RWPE2 (cell line): ENCODE measurements at regions not wholly inside any gene's neighbourhood (a gene's known extent, or its start where the extent isn't known, plus 50 kb on each side); places are given as distances from the start of the nearest gene placed in this dataset.

Source experiments
- ATAC-seq: fragments of 200-7000 bp; cut with Tn5 transposase; 3 replicates; pipeline ENCODE4 v1.9.1; 2021; ENCODE audit warnings: low read depth
- DNase-seq: peaks from one replicate; pipeline ENCODE4 v3.0.0-alpha.2; 2020; ENCODE audit warnings: low spot score
- H3K27ac ChIP-seq: fragments of 450-650 bp; 2 replicates; pipeline ENCODE4 v1.5.1; 2017; ENCODE audit warnings: mild to moderate bottlenecking; ENCODE audit not compliant: poor library complexity, severe bottlenecking
- H3K27me3 ChIP-seq: fragments of 250-450 bp; sonication (Bioruptor Pico); 2 replicates; pipeline ENCODE4 v1.5.1; 2021; ENCODE audit warnings: mild to moderate bottlenecking, moderate library complexity; ENCODE audit not compliant: insufficient read depth, poor library complexity, severe bottlenecking
- H3K36me3 ChIP-seq: fragments of 250-450 bp; sonication (Bioruptor Pico); 2 replicates; pipeline ENCODE4 v1.5.1; 2020; ENCODE audit warnings: low read depth, mild to moderate bottlenecking, moderate library complexity
- H3K4me1 ChIP-seq: fragments of 250-450 bp; sonication (Bioruptor Pico); 2 replicates; pipeline ENCODE4 v1.5.1; 2021; ENCODE audit warnings: mild to moderate bottlenecking, moderate library complexity; ENCODE audit not compliant: insufficient read depth, poor library complexity, severe bottlenecking
- H3K4me3 ChIP-seq: fragments of 250-450 bp; sonication (Bioruptor Pico); 2 replicates; pipeline ENCODE4 v1.5.1; 2021; ENCODE audit warnings: mild to moderate bottlenecking, moderate library complexity; ENCODE audit not compliant: severe bottlenecking
- H3K9me3 ChIP-seq: fragments of 250-450 bp; sonication (Bioruptor Pico); 2 replicates; pipeline ENCODE4 v1.5.1; 2021; ENCODE audit warnings: mild to moderate bottlenecking, moderate library complexity; ENCODE audit not compliant: severe bottlenecking
- TF ChIP-seq, protein P1 (sequence below): fragments of 450-650 bp; IDR thresholded peaks from one replicate; pipeline ENCODE4 v1.5.1; 2017; ENCODE audit warnings: mild to moderate bottlenecking, moderate library complexity; ENCODE audit not compliant: poor library complexity, severe bottlenecking

DNA sequence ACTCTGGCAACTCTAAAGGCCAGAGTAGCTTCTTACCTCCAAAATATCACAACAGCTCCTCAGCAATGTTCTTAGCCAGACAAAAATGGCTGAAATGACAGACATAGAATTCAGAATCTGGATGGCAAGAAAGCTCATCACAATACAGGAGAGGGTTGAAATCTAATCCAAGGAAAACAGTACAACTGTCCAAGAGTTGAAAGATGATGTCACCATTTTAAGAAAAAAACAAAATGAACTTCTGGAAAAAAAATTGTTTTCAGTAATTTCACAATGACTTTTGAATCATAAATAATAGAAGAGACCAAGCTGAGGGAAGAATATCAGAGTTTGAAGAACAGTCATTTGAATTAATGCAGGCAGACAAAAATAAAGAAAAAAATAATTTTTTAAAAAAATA, 479.5 kb downstream of the ZWINT start:
- ATAC-seq, result no peak
- H3K36me3 ChIP-seq, result no peaks in the 10 kb centered on the region
- H3K9me3 ChIP-seq, result no peaks in the 10 kb centered on the region
- DNase-seq, result no peak
- no peak overlapping the region for H3K27ac ChIP-seq
- no peaks in the 10 kb centered on the region for H3K4me1 ChIP-seq
- TF ChIP-seq, protein P1, sequence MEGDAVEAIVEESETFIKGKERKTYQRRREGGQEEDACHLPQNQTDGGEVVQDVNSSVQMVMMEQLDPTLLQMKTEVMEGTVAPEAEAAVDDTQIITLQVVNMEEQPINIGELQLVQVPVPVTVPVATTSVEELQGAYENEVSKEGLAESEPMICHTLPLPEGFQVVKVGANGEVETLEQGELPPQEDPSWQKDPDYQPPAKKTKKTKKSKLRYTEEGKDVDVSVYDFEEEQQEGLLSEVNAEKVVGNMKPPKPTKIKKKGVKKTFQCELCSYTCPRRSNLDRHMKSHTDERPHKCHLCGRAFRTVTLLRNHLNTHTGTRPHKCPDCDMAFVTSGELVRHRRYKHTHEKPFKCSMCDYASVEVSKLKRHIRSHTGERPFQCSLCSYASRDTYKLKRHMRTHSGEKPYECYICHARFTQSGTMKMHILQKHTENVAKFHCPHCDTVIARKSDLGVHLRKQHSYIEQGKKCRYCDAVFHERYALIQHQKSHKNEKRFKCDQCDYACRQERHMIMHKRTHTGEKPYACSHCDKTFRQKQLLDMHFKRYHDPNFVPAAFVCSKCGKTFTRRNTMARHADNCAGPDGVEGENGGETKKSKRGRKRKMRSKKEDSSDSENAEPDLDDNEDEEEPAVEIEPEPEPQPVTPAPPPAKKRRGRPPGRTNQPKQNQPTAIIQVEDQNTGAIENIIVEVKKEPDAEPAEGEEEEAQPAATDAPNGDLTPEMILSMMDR, result no peak
- H3K4me3 ChIP-seq, result no peak overlapping the region
- no peaks in the 10 kb centered on the region for H3K27me3 ChIP-seq

DNA sequence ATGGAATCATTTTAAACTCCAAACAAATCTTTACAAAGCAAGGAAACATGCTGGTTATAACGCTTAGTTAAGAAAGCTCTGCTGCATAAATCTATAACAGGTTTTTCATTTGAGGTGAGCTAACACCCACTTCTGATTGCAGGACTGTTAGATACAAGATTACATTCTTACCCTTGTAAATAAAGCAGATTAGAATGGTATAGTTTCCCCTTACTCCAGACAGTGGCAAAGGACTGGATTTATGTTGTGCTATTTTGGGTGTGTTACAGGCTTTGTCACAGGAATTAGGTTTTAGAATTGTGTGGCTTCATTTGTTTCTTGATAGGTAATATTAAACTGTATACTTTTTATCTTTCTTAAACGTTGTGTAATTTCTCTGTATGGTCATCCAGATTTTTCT, 487.6 kb downstream of the ZWINT start:
- ATAC-seq (no peak), DNase-seq (no peak)
- Histone ChIP-seq H3K27ac (no peak overlapping the region), H3K4me1 (no peaks in the 10 kb centered on the region), H3K36me3 (no peaks in the 10 kb centered on the region), H3K4me3 (no peak overlapping the region), H3K27me3 (no peaks in the 10 kb centered on the region), H3K9me3 (no peaks in the 10 kb centered on the region)
- TF ChIP-seq, protein P1, result no peak

DNA sequence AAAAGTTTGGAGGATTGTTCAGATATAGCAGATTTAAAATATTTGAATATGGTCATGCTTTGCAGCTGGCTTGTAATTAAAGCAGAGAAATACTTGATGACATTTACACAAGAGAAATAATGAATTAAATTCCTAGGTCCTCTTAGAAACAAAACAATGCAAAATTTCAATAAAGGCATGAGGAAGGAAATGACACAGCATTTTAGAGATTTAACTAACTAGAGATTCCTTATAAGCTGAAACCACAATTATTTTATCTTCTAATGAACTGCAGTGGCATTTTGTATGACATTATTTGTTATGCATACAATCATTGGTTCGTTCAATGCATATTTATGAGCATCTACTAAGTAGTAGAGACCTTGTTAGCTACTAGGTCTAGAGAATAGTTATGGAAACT, 490.9 kb downstream of the ZWINT start:
- Histone ChIP-seq H3K36me3 (no peaks in the 10 kb centered on the region), H3K27me3 (no peaks in the 10 kb centered on the region), H3K27ac (no peak overlapping the region), H3K4me3 (no peak overlapping the region), H3K4me1 (no peaks in the 10 kb centered on the region), H3K9me3 (no peaks in the 10 kb centered on the region)
- DNase-seq, result no peak
- no peak for ATAC-seq
- TF ChIP-seq, protein P1, result no peak

DNA sequence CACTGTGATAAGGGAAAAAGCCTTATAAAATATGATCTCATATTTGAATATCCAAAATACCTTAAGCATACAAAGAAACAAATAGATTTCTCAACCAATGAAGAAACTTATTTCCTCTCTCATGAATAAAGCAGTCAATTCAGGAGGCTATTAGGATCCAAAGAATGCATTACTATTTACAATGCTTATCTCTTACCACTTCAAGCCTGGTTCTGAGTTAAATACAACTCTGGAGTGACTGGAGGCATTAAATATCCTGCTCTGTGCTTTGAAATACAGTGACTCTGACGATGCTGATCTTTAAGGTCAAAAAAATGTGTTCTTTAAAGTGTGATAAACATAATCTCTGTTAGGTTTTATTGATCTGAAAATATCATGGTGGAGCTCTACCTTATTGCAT, 493.2 kb downstream of the ZWINT start:
- no peak for DNase-seq
- ATAC-seq, result no peak
- TF ChIP-seq, protein P1, result no peak

DNA sequence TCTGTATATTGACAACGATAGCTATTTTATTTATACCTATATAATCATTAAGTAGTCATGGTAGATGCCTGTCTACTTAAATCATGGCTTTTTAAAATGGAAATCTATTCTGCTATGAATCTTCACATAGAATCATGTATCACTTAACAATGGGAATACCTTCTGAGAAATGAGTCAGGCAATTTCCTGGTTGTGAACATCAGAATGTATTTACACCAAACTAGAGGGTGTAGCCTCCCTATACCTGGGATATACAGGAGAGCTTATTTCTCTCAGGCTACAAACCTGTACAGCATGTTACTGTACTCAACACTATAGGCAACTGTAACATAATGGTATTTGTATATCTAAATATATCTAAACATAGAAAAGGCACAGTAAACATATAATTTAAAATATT, 502.3 kb downstream of the ZWINT start:
- Histone ChIP-seq H3K36me3 (no peaks in the 10 kb centered on the region), H3K4me1 (no peaks in the 10 kb centered on the region), H3K27me3 (no peaks in the 10 kb centered on the region), H3K27ac (no peak overlapping the region), H3K9me3 (no peaks in the 10 kb centered on the region), H3K4me3 (no peak overlapping the region)
- DNase-seq (no peak), ATAC-seq (no peak)
- TF ChIP-seq, protein P1, result no peak

More for the DNA sequence above, 493.2 kb downstream of the ZWINT start:
- H3K4me3 ChIP-seq, result no peak overlapping the region
- no peaks in the 10 kb centered on the region for H3K9me3 ChIP-seq
- peaks cover 3% of the 10 kb centered on the region for H3K27me3 ChIP-seq
- no peaks in the 10 kb centered on the region for H3K36me3 ChIP-seq
- no peaks in the 10 kb centered on the region for H3K4me1 ChIP-seq
- no peak overlapping the region for H3K27ac ChIP-seq
